Suprapubic skin (tissue), 4 donors: ENCODE measurements at regions not wholly inside any gene's neighbourhood (a gene's known extent, or its start where the extent isn't known, plus 50 kb on each side); places are given as distances from the start of the nearest gene placed in this dataset.
A peak's percentile ranks its signal among the peaks of the same experiment; 100 is the strongest.
"Not testable (repeated sequence)": the region's sequence is repeated elsewhere in the genome, so short reads cannot be mapped to it uniquely, and the experiment has no call there.

Experiments
- DNase-seq, 2 donors: peaks; one replicate each; pipeline ENCODE4 v3.0.0-alpha.2; 2019; ENCODE audit warnings: low spot score in 2 of 2
- H3K27ac ChIP-seq: fragments of 200-600 bp; sonication (generic); one replicate; pipeline ENCODE4 v1.5.1; 2019
- H3K27me3 ChIP-seq: fragments of 200-600 bp; sonication (generic); one replicate; pipeline ENCODE4 v1.5.1; 2019
- H3K36me3 ChIP-seq: fragments of 200-600 bp; sonication (generic); one replicate; pipeline ENCODE4 v1.5.1; 2019
- H3K4me1 ChIP-seq: fragments of 200-600 bp; sonication (generic); one replicate; pipeline ENCODE4 v1.5.1; 2019
- H3K4me3 ChIP-seq: fragments of 200-600 bp; sonication (generic); one replicate; pipeline ENCODE4 v1.5.1; 2019; ENCODE audit warnings: mild to moderate bottlenecking
- H3K9me3 ChIP-seq: fragments of 200-600 bp; sonication (generic); one replicate; pipeline ENCODE4 v1.5.1; 2019
- CTCF ChIP-seq, 2 donors: fragments of 200-600 bp in 1 of 2; fragments of 450-650 bp in 1 of 2; sonication (generic) in 1 of 2; IDR thresholded peaks; one replicate each; pipeline ENCODE4 v1.5.1; 2016 to 2019; ENCODE audit warnings: antibody characterized with exemption in 2 of 2, mild to moderate bottlenecking in 1 of 2, moderate library complexity in 1 of 2
- EP300 ChIP-seq: sonication (generic); formaldehyde crosslinking; IDR thresholded peaks from one replicate; pipeline ENCODE4 v1.6.1; 2017; ENCODE audit warnings: antibody characterized with exemption
- POLR2A ChIP-seq, 2 donors: fragments of 450-650 bp; IDR thresholded peaks; one replicate each; pipeline ENCODE4 v1.6.1; 2017; ENCODE audit warnings: antibody characterized with exemption in 2 of 2, mild to moderate bottlenecking in 2 of 2, moderate library complexity in 2 of 2
- POLR2AphosphoS5 ChIP-seq, 3 donors: sonication (generic); formaldehyde crosslinking; IDR thresholded peaks; one replicate each; pipeline ENCODE4 v1.6.1; 2017; ENCODE audit warnings: antibody characterized with exemption in 3 of 3
- whole genome bisulfite sequencing: methylation state at CpG from one replicate; pipeline ENCODE4 v1.1.5; 2018; 5-methylcytosine and 5-hydroxymethylcytosine counted together

GRCh38 chr6:27667657-27668441 lies 194.9 kb upstream of the ZNF184 start:
- no peak for DNase-seq
- H3K27me3 ChIP-seq, result peaks cover 81% of the 10 kb centered on the region
- H3K27ac ChIP-seq, result no peak overlapping the region

GRCh38 chr6:27667016-27667656 lies 194.2 kb upstream of the ZNF184 start:
- Histone ChIP-seq H3K9me3 (no peaks in the 10 kb centered on the region), H3K27me3 (peaks cover 73% of the 10 kb centered on the region), H3K4me1 (peaks cover 15% of the 10 kb centered on the region), H3K36me3 (no peaks in the 10 kb centered on the region), H3K4me3 (no peak overlapping the region), H3K27ac (no peak overlapping the region)
- DNase-seq, result no peak
- TF ChIP-seq POLR2AphosphoS5 (IDR thresholded peaks at IDR 0.05), result no peak
- TF ChIP-seq EP300, result no peak
- no peak for TF ChIP-seq POLR2A (IDR thresholded peaks at IDR 0.05)
- TF ChIP-seq CTCF (IDR thresholded peaks at IDR 0.05), result no peak
- WGBS, result 14% methylated on average over 14 of the region's 14 CpGs

More at GRCh38 chr6:27667657-27668441, 194.9 kb upstream of the ZNF184 start:
- Histone ChIP-seq H3K36me3 (no peaks in the 10 kb centered on the region), H3K9me3 (no peaks in the 10 kb centered on the region), H3K4me3 (peak overlapping the region; percentile 3), H3K4me1 (peaks cover 18% of the 10 kb centered on the region)
- 12% methylated on average over 22 of the region's 22 CpGs for WGBS
- TF ChIP-seq POLR2A (IDR thresholded peaks at IDR 0.05), result no peak
- no peak for TF ChIP-seq CTCF (IDR thresholded peaks at IDR 0.05)
- TF ChIP-seq POLR2AphosphoS5 (IDR thresholded peaks at IDR 0.05), result no peak
- no peak for TF ChIP-seq EP300

GRCh38 chr6:27662769-27663168 lies 189.9 kb upstream of the ZNF184 start:
- Histone ChIP-seq H3K27ac (no peak overlapping the region), H3K9me3 (no peaks in the 10 kb centered on the region), H3K4me3 (no peak overlapping the region), H3K36me3 (no peaks in the 10 kb centered on the region), H3K27me3 (peaks cover 47% of the 10 kb centered on the region), H3K4me1 (peaks cover 3% of the 10 kb centered on the region)
- WGBS, result 36% methylated on average over 1 of the region's 1 CpG
- TF ChIP-seq EP300 (no peak), POLR2A (IDR thresholded peaks at IDR 0.05) (no peak), POLR2AphosphoS5 (IDR thresholded peaks at IDR 0.05) (no peak), CTCF (IDR thresholded peaks at IDR 0.05) (no peak)
- no peak for DNase-seq

GRCh38 chr6:27662212-27662611 lies 189.3 kb upstream of the ZNF184 start:
- H3K27me3 ChIP-seq, result peaks cover 41% of the 10 kb centered on the region
- DNase-seq, result not testable (repeated sequence)

GRCh38 chr6:27653143-27653825 lies 180.4 kb upstream of the ZNF184 start:
- not testable (repeated sequence) for H3K27ac ChIP-seq, H3K4me1 ChIP-seq, DNase-seq, H3K36me3 ChIP-seq, H3K4me3 ChIP-seq, H3K9me3 ChIP-seq
- 37% methylated on average over 46 of the region's 60 CpGs for WGBS
- H3K27me3 ChIP-seq, result peaks cover 51% of the 10 kb centered on the region

More at GRCh38 chr6:27662212-27662611, 189.3 kb upstream of the ZNF184 start:
- H3K36me3 ChIP-seq, H3K27ac ChIP-seq, H3K4me1 ChIP-seq, H3K4me3 ChIP-seq, H3K9me3 ChIP-seq: not testable (repeated sequence)
- WGBS, result 94% methylated on average over 5 of the region's 5 CpGs

GRCh38 chr6:27651371-27651732 lies 178.4 kb upstream of the ZNF184 start:
- H3K27me3 ChIP-seq, result peaks cover 55% of the 10 kb centered on the region
- no peaks in the 10 kb centered on the region for H3K36me3 ChIP-seq
- TF ChIP-seq POLR2A (IDR thresholded peaks at IDR 0.05), result no peak
- no peak for TF ChIP-seq CTCF (IDR thresholded peaks at IDR 0.05)
- TF ChIP-seq POLR2AphosphoS5 (IDR thresholded peaks at IDR 0.05), result no peak
- TF ChIP-seq EP300, result no peak
- WGBS, result 23% methylated on average over 7 of the region's 7 CpGs
- no peak overlapping the region for H3K27ac ChIP-seq
- H3K4me1 ChIP-seq, result no peaks in the 10 kb centered on the region
- H3K9me3 ChIP-seq, result no peaks in the 10 kb centered on the region
- H3K4me3 ChIP-seq, result no peak overlapping the region
- DNase-seq, result no peak
